ENCODE measurements at regions not wholly inside any gene's neighbourhood (a gene's known extent, or its start where the extent isn't known, plus 50 kb on each side); places are given as distances from the start of the nearest gene placed in this dataset.

DNA sequence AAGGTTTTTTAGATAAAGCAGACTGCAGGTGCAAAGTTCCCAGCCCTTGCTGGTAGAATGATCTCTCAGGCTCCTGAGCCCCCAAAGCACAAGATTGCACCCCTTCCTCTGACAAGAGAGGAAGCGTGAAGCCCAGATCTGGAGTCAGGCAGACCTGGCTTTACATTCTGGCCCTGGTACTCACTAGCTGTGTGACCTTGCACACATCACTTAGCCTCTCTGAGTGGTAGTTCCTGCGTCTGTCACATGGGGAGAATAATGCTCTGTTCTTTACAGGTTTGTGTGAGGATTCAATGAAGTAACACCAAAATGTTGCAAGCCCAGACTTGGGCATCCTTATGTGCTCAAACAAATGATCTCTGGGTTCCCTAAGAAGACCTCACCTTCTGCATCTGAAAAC lies 141.5 kb downstream of the SMAD6 start:
- Histone ChIP-seq H2AFZ (ENCODE audit: low read depth, low read length) (no peak overlapping the region), H3K36me3 (ENCODE audit: insufficient read depth, low read length) (no peaks in the 10 kb centered on the region), H3K4me3 (ENCODE audit: low read length) (no peak overlapping the region), H3K9me3 (ENCODE audit: low read length) (no peaks in the 10 kb centered on the region), H3K4me1 (ENCODE audit: insufficient read depth, low read length) (peaks cover 9% of the 10 kb centered on the region), H3K27me3 (ENCODE audit: insufficient read depth, low read length) (peaks cover 16% of the 10 kb centered on the region)

DNA sequence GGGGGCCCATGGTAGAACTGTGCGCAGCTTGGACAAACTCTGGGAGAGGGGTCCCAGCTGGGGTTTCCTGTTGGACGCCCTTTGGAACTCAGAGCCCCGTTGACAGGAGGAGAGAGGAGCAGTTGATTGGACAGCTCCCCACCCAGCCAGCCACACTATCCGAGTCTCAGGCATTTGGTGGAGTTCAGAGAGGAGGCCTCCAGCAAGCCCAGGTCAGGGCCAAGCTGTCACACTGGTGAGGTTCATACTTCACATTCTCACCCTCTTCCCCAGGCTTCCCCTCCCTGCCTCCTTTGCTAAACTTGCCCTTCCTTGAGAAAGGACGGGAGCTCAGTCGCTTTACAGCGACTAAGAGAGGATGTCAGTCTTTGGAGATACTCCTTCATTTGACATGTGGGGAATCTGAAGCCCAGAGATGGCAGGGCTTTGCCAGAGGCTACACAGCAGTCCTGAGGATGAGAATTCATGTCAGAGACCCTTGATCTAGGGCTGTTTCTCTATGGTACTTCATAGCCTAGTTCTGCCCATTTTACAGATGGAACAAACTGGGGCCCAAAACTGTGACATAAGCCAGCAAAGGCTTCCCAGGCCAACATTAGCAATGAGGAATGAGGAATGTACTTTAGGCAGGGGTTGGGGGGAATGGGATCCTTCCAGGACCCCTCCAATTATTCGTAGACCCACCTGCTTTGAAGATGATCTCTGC lies 142.2 kb downstream of the SMAD6 start:
- Histone ChIP-seq H3K4me3 (ENCODE audit: low read length) (no peak overlapping the region), H3K9me3 (ENCODE audit: low read length) (no peaks in the 10 kb centered on the region), H3K36me3 (ENCODE audit: insufficient read depth, low read length) (no peaks in the 10 kb centered on the region), H3K27me3 (ENCODE audit: insufficient read depth, low read length) (peaks cover 16% of the 10 kb centered on the region), H3K4me1 (ENCODE audit: insufficient read depth, low read length) (peaks cover 9% of the 10 kb centered on the region), H2AFZ (ENCODE audit: low read depth, low read length) (no peak overlapping the region)

DNA sequence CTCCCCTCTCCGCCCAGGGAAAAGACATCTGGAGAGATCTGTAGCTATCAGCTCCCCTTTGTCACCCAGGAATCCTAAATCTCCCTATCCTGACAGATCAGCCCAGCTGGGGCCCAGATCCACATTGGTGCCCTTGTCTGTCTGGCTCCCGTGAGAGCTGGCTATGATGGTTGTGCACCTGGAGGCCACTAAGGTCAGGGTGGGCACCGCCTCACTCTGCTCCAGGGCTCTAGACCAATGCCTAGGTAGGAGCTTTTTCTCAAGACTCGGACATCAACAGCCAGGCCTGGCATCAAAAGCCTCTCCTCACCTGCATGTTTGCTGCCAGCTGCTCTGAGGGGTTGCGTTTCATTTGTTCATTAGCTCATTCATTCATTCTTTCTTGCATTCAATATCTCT lies 142.7 kb downstream of the SMAD6 start:
- H3K4me1 ChIP-seq (ENCODE audit: insufficient read depth, low read length): peaks cover 9% of the 10 kb centered on the region
- H3K4me3 ChIP-seq (ENCODE audit: low read length): no peak overlapping the region
- no peak overlapping the region for H2AFZ ChIP-seq (ENCODE audit: low read depth, low read length)
- no peaks in the 10 kb centered on the region for H3K9me3 ChIP-seq (ENCODE audit: low read length)
- H3K36me3 ChIP-seq (ENCODE audit: insufficient read depth, low read length): no peaks in the 10 kb centered on the region
- peaks cover 16% of the 10 kb centered on the region for H3K27me3 ChIP-seq (ENCODE audit: insufficient read depth, low read length)

DNA sequence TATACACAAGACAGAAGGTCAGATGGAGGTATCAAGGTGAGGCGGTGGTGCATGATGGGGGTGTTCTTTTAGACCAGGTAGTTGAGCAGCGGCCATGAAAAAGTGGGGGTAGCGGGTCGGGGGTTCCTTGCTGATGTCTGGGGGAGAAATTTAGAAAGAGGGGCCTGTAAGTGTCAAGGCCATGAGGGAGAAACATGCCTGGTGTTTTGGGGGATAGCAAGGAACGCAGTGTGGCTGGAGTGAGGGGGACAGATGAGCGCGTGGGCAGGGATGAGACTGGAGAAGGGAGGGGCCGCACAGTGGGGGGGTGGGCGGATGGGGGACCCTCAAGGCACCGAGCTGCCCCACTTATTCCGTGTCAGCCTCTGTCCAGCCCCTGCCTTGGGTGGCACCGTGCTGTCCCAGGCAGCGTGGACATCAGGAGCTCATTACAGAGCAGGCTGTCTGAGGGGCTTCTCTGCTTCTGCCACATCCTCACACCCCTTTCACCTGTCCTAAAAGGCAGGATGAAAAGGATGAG lies 143.3 kb downstream of the SMAD6 start:
- no peak overlapping the region for H3K4me3 ChIP-seq (ENCODE audit: low read length)
- H3K9me3 ChIP-seq (ENCODE audit: low read length): no peaks in the 10 kb centered on the region
- peaks cover 16% of the 10 kb centered on the region for H3K27me3 ChIP-seq (ENCODE audit: insufficient read depth, low read length)
- H3K36me3 ChIP-seq (ENCODE audit: insufficient read depth, low read length): no peaks in the 10 kb centered on the region
- peaks cover 12% of the 10 kb centered on the region for H3K4me1 ChIP-seq (ENCODE audit: insufficient read depth, low read length)
- no peak overlapping the region for H2AFZ ChIP-seq (ENCODE audit: low read depth, low read length)

DNA sequence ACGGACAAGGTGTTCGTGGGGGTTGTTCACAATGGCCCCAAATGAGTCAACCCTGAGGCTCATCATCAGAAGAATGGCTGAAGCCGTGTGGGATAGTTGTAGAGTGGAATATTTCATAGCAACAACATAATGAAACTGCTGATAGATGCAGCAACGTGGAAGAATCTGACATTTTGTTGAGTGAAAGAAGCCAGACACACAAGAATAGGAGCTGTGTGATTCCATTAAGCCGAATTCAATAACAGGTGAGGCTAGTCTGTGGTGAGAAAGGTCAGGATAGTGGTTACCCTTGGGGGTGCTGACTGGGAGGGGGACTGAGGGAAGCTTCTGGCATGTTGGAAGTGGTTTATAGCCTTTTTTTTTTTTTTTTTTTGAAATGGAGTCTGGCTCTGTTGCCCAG lies 144.0 kb downstream of the SMAD6 start:
- no peak overlapping the region for H3K4me3 ChIP-seq (ENCODE audit: low read length)
- H3K27me3 ChIP-seq (ENCODE audit: insufficient read depth, low read length): peaks cover 13% of the 10 kb centered on the region
- peaks cover 12% of the 10 kb centered on the region for H3K4me1 ChIP-seq (ENCODE audit: insufficient read depth, low read length)
- H3K36me3 ChIP-seq (ENCODE audit: insufficient read depth, low read length): no peaks in the 10 kb centered on the region
- H2AFZ ChIP-seq (ENCODE audit: low read depth, low read length): no peak overlapping the region
- no peaks in the 10 kb centered on the region for H3K9me3 ChIP-seq (ENCODE audit: low read length)

DNA sequence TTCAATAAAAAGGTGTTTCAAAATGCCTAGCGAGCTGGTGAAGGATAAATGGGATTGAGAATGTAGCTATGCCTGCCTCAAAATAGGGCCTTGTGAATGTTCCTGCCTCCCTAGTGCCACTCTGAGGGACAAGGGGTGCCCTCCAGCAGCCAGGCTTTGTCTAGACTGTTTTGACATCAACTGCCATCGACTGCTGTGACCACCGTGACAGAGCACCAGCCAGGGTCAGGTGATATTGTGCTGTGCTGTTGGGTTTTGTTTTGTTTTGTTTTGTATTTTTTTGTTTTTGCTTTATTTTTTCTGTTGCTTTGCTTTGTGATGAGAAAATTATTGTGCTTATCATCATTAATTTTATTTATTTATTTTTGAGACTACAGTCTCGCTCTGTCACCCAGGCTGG lies 144.8 kb downstream of the SMAD6 start:
- Histone ChIP-seq H2AFZ (ENCODE audit: low read depth, low read length) (no peak overlapping the region), H3K27me3 (ENCODE audit: insufficient read depth, low read length) (peaks cover 5% of the 10 kb centered on the region), H3K9me3 (ENCODE audit: low read length) (no peaks in the 10 kb centered on the region), H3K36me3 (ENCODE audit: insufficient read depth, low read length) (no peaks in the 10 kb centered on the region), H3K4me1 (ENCODE audit: insufficient read depth, low read length) (peaks cover 14% of the 10 kb centered on the region), H3K4me3 (ENCODE audit: low read length) (no peak overlapping the region)

DNA sequence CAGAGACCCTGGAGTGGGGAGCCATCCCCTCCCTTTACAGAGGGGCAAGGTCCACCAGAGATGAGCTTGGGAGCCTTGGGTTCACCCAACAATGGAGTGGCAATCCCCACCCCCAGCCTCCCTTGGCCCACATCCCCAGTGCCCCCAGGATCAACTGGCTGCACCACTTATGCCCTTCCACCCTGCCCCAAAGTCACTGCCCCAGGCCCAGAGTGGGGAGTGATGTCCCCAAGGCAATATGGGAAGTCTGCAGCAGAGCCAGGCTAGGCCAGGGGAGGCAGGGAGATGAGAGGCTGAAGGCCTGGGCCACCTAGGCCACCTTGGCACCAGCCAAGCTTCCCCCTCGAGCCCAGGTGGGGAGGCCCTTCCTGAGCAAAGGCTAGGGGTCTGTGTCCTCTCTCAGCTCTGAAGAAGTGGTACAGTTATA lies 145.5 kb downstream of the SMAD6 start:
- no peak overlapping the region for H3K4me3 ChIP-seq (ENCODE audit: low read length)

DNA sequence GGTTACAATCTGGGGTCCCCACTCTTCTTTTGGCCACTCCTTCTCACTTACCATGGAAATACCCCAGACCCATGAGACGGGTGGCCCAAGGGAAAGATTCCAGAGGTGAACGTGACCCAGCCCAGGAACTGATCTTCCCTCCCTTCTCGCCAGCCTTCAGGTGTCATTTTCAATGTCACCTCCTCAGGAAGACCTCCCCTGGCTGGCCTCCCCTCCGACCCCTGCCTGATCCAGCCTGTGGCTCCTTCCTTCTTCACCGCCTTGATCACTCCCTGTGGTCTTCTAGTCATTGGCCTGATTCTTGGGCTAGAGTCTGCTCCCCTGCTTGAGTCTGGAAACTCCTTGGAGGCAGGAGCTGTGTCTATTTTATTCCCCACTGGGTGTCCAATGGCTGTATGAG lies 146.1 kb downstream of the SMAD6 start:
- Histone ChIP-seq H2AFZ (ENCODE audit: low read depth, low read length) (no peak overlapping the region), H3K36me3 (ENCODE audit: insufficient read depth, low read length) (no peaks in the 10 kb centered on the region), H3K27me3 (ENCODE audit: insufficient read depth, low read length) (peaks cover 3% of the 10 kb centered on the region), H3K9me3 (ENCODE audit: low read length) (no peaks in the 10 kb centered on the region), H3K4me3 (ENCODE audit: low read length) (no peak overlapping the region), H3K4me1 (ENCODE audit: insufficient read depth, low read length) (peaks cover 8% of the 10 kb centered on the region)

More for the DNA sequence above, 145.5 kb downstream of the SMAD6 start:
- Histone ChIP-seq H3K9me3 (ENCODE audit: low read length) (no peaks in the 10 kb centered on the region), H2AFZ (ENCODE audit: low read depth, low read length) (no peak overlapping the region), H3K27me3 (ENCODE audit: insufficient read depth, low read length) (peaks cover 3% of the 10 kb centered on the region), H3K36me3 (ENCODE audit: insufficient read depth, low read length) (no peaks in the 10 kb centered on the region), H3K4me1 (ENCODE audit: insufficient read depth, low read length) (peaks cover 10% of the 10 kb centered on the region)

DNA sequence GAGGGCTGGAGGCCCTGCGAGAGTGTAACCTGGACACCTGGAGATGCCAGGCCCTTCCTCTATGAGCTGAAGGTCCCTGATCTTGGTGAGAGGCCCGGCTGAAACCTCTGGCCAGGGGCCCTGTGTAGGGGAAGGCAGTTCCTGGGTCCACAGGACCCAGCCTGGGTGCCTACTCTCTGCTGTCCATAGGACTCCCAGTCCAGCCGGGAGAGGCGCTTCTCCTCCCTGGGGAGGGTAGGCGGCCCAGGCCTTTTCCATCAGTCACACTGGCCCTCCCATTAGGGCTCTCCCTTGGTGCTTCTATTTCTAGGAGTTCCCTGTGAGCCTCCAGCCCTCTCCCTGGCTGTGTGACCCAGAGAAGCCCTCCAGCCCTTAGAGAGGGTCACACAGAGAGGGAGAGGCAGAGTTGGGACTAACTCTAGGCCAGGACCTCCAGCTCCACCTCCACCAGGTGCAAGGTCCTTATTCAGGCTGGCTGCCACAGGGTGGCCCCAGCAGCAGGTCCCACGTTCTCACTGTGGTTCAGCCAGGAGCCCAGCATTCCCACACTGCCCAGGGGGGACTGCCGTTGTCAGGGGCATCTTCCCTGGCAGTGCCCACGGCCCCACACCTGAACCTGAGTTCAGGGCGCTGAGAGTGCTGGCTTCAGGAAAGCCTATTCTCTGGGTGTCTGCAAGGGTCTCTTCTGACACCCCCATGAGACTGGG lies 146.8 kb downstream of the SMAD6 start:
- Histone ChIP-seq H3K36me3 (ENCODE audit: insufficient read depth, low read length) (no peaks in the 10 kb centered on the region), H2AFZ (ENCODE audit: low read depth, low read length) (no peak overlapping the region), H3K4me1 (ENCODE audit: insufficient read depth, low read length) (peaks cover 7% of the 10 kb centered on the region), H3K4me3 (ENCODE audit: low read length) (no peak overlapping the region), H3K27me3 (ENCODE audit: insufficient read depth, low read length) (peaks cover 3% of the 10 kb centered on the region), H3K9me3 (ENCODE audit: low read length) (no peaks in the 10 kb centered on the region)

DNA sequence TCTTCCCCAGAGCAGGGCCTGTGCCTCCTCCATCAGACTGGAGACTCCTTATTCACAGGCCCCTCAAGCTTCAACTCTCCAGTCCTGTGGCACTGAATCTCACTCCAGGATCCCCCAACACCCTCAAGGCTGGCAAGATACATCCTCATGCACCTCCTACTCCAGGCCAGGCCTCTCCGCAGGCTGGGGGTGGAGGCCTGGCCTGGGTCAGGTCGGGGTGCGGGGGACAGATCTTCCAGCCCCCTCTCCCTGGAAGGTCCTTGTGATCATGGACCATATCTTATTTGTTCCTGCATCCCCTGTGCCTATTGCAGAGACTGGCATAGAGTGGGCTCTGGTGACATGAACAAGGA lies 147.3 kb downstream of the SMAD6 start:
- Histone ChIP-seq H3K9me3 (ENCODE audit: low read length) (no peaks in the 10 kb centered on the region), H3K4me1 (ENCODE audit: insufficient read depth, low read length) (peaks cover 7% of the 10 kb centered on the region), H3K27me3 (ENCODE audit: insufficient read depth, low read length) (peaks cover 3% of the 10 kb centered on the region), H3K4me3 (ENCODE audit: low read length) (no peak overlapping the region), H2AFZ (ENCODE audit: low read depth, low read length) (no peak overlapping the region), H3K36me3 (ENCODE audit: insufficient read depth, low read length) (no peaks in the 10 kb centered on the region)

DNA sequence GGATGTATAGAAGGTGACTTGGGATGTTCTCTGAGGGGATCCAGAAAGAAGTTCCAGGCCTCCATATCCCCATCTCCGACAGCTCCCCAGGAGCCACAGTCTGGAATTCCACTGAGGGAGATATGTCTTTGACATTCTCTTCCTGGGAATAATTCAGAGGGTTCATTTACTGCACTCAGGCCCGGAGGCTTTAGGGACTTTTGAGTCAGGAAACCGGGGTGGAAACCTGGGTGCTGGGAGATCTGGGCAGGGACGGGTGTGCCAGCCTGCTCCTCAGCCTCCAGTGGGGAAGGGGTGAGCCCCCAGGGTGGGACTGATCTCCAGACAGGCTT lies 147.7 kb downstream of the SMAD6 start:
- Histone ChIP-seq H3K36me3 (ENCODE audit: insufficient read depth, low read length) (no peaks in the 10 kb centered on the region), H3K4me3 (ENCODE audit: low read length) (no peak overlapping the region), H3K9me3 (ENCODE audit: low read length) (no peaks in the 10 kb centered on the region), H3K4me1 (ENCODE audit: insufficient read depth, low read length) (peaks cover 7% of the 10 kb centered on the region), H3K27me3 (ENCODE audit: insufficient read depth, low read length) (peaks cover 2% of the 10 kb centered on the region), H2AFZ (ENCODE audit: low read depth, low read length) (no peak overlapping the region)

DNA sequence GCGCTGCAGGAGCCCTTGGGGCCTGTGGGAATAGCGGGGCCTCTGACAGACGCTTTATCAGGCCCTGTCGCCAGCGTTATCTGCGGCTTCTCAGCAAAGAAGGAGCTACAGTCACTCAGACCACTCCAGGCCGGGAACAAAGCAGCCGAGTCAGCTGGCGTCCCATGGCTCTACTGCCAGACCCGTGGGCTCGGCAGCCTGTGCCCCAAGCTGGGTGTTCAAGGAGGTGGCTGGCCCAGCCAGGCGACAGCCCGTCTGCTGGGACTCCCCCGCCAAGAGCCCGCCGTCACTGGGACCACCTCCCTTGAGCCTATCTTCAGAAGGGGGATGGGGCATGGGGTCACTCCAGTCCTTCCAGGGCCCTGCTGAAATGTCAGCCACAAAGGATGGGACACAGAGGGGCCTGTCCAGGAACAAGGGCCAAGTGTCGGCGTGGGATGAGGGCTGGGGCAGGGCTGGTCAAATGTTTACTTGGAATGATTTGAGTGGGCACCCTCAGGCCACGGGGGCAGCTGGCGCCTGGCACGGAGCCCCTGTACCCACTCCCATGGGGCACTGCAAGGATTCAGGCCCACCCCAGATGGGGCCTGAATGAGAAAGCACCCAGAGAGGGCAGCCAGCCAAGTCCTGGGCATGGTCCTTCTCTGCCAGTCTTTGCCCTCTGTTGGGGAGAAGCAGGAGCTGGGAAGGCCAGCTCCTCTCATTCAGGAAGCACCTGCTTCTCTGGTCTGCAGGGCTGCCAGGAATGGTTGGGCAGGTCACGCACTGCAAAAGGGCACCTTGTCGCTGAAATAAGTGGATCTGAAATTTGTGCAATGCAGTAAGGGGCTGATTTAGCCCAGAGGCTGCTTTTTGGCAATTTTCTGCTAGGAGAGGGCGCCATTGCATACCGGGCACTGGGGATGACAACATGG lies 148.3 kb downstream of the SMAD6 start:
- Histone ChIP-seq H3K36me3 (ENCODE audit: insufficient read depth, low read length) (no peaks in the 10 kb centered on the region), H3K9me3 (ENCODE audit: low read length) (no peaks in the 10 kb centered on the region), H3K4me3 (ENCODE audit: low read length) (no peak overlapping the region), H3K27me3 (ENCODE audit: insufficient read depth, low read length) (no peaks in the 10 kb centered on the region), H2AFZ (ENCODE audit: low read depth, low read length) (no peak overlapping the region), H3K4me1 (ENCODE audit: insufficient read depth, low read length) (peaks cover 7% of the 10 kb centered on the region)

DNA sequence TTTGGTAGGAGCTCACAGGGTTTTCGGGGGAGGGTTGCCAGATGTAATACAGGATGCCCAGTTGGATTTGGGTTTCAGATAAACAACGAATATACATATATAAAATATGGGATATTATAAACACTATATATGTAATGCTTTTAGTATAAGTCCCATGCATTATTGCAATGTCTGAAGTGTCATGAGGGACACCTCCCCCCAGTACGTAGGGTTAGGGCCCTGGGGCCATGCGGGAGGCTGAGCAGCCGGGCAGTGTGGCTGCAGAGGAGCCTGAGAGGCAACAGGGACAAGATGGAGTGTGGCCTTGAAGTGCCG lies 148.9 kb downstream of the SMAD6 start:
- Histone ChIP-seq H3K27me3 (ENCODE audit: insufficient read depth, low read length) (no peaks in the 10 kb centered on the region), H3K4me3 (ENCODE audit: low read length) (no peak overlapping the region), H3K4me1 (ENCODE audit: insufficient read depth, low read length) (peaks cover 7% of the 10 kb centered on the region), H3K9me3 (ENCODE audit: low read length) (no peaks in the 10 kb centered on the region), H2AFZ (ENCODE audit: low read depth, low read length) (no peak overlapping the region), H3K36me3 (ENCODE audit: insufficient read depth, low read length) (no peaks in the 10 kb centered on the region)
